ENCODE measurements at regions not wholly inside any gene's neighbourhood (a gene's known extent, or its start where the extent isn't known, plus 50 kb on each side); places are given as distances from the start of the nearest gene placed in this dataset.

DNA sequence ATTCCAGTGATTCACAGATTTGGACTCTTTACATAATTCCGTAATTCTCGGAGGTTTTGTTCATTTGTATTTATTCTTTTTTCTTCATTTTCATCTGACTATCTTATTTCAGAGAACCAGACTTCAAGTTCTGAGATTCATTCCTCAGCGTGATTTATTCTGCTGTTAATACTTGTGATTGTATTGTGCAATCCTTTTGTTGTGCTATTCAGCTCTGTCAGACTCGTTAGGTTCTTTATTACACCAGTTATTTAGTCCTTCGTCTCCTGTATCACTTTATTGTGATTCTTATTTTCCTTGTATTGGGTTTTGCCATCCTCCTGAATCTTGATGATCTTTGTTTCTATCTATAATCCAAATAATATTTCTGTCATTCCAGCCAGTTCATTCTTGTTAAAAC lies 529.3 kb upstream of the LRRTM4 start:
- H3K4me1 ChIP-seq (ENCODE audit: insufficient read depth, low read length): no peaks in the 10 kb centered on the region
- H2AFZ ChIP-seq (ENCODE audit: low read length): no peak overlapping the region
- no peak for DNase-seq (ENCODE audit: insufficient read length, low spot score, missing footprints)
- H3K9me3 ChIP-seq (ENCODE audit: low read depth, low read length): no peaks in the 10 kb centered on the region
- no peak overlapping the region for H3K4me2 ChIP-seq (ENCODE audit: insufficient read depth, low read length)
- H3K27me3 ChIP-seq (ENCODE audit: insufficient read depth, low read length): no peaks in the 10 kb centered on the region
- H3K27ac ChIP-seq (ENCODE audit: low read depth, low read length): no peak overlapping the region
- TF ChIP-seq CTCF (IDR thresholded peaks at IDR 0.05; ENCODE audit: extremely low read depth, low read depth, low read length): no peak
- no peaks in the 10 kb centered on the region for H4K20me1 ChIP-seq (ENCODE audit: insufficient read depth, low read length)
- no peaks in the 10 kb centered on the region for H3K79me2 ChIP-seq (ENCODE audit: insufficient read depth, low read length)
- H3K36me3 ChIP-seq (ENCODE audit: insufficient read depth, low read length): no peaks in the 10 kb centered on the region
- no peak overlapping the region for H3K4me3 ChIP-seq (ENCODE audit: insufficient read depth, low read length)

DNA sequence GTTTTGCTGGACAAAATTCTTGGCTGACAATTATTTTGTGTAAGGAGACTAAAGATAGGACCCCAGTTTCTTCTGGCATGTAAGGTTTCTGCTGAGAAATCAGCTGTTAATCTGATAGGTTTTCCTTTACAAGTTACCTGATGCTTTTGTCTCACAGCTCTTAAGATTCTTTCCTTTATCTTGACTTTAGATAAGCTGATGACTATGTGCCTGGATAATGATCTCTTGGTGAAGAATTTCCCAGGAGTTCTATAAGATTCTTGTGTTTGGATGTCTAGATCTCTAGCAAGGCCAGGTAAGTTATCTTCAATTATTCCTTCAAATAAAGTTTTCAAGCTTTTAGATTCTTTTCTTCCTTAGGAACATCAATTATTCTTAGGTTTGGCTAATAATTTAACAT lies 534.8 kb upstream of the LRRTM4 start:
- no peak for TF ChIP-seq CTCF (IDR thresholded peaks at IDR 0.05; ENCODE audit: extremely low read depth, low read depth, low read length)
- no peaks in the 10 kb centered on the region for H3K4me1 ChIP-seq (ENCODE audit: insufficient read depth, low read length)
- no peaks in the 10 kb centered on the region for H4K20me1 ChIP-seq (ENCODE audit: insufficient read depth, low read length)
- no peaks in the 10 kb centered on the region for H3K36me3 ChIP-seq (ENCODE audit: insufficient read depth, low read length)
- peaks cover 5% of the 10 kb centered on the region for H3K9me3 ChIP-seq (ENCODE audit: low read depth, low read length)
- H3K79me2 ChIP-seq (ENCODE audit: insufficient read depth, low read length): no peaks in the 10 kb centered on the region
- H3K4me2 ChIP-seq (ENCODE audit: insufficient read depth, low read length): no peak overlapping the region
- H3K27me3 ChIP-seq (ENCODE audit: insufficient read depth, low read length): no peaks in the 10 kb centered on the region
- no peak overlapping the region for H3K27ac ChIP-seq (ENCODE audit: low read depth, low read length)
- no peak overlapping the region for H3K4me3 ChIP-seq (ENCODE audit: insufficient read depth, low read length)
- H2AFZ ChIP-seq (ENCODE audit: low read length): no peak overlapping the region
- DNase-seq (ENCODE audit: insufficient read length, low spot score, missing footprints): no peak

GRCh38 chr2:78061301-78061700 lies 539.1 kb upstream of the LRRTM4 start:
- H3K4me1 ChIP-seq (ENCODE audit: insufficient read depth, low read length): no peaks in the 10 kb centered on the region
- no peak overlapping the region for H3K27ac ChIP-seq (ENCODE audit: low read depth, low read length)
- no peak for TF ChIP-seq CTCF (IDR thresholded peaks at IDR 0.05; ENCODE audit: extremely low read depth, low read depth, low read length)
- H2AFZ ChIP-seq (ENCODE audit: low read length): no peak overlapping the region
- H3K9me3 ChIP-seq (ENCODE audit: low read depth, low read length): peaks cover 5% of the 10 kb centered on the region
- no peaks in the 10 kb centered on the region for H3K36me3 ChIP-seq (ENCODE audit: insufficient read depth, low read length)
- no peaks in the 10 kb centered on the region for H4K20me1 ChIP-seq (ENCODE audit: insufficient read depth, low read length)
- H3K27me3 ChIP-seq (ENCODE audit: insufficient read depth, low read length): no peaks in the 10 kb centered on the region
- H3K4me3 ChIP-seq (ENCODE audit: insufficient read depth, low read length): no peak overlapping the region
- DNase-seq (ENCODE audit: insufficient read length, low spot score, missing footprints): no peak
- H3K79me2 ChIP-seq (ENCODE audit: insufficient read depth, low read length): no peaks in the 10 kb centered on the region
- H3K4me2 ChIP-seq (ENCODE audit: insufficient read depth, low read length): no peak overlapping the region

DNA sequence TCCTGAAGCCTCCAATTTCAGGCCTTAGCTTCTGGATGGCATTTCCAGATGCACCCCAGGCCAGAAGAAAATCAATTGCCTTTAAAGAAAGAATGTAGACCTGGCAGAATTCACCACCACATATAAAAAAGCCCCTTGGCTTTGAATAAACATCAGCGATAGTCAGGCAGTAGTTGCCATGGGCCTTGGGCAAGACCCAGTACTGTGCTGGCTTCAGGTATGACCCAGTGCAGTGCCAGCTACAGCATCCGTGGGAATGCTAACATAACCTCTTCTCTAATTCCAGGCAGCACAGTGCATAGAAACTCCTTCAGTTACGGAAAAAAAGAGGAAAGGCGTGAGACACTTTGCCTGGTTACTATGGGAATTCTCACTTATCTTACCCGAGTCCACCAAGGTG lies 539.6 kb upstream of the LRRTM4 start:
- Histone ChIP-seq H4K20me1 (ENCODE audit: insufficient read depth, low read length) (no peaks in the 10 kb centered on the region), H3K36me3 (ENCODE audit: insufficient read depth, low read length) (no peaks in the 10 kb centered on the region), H3K9me3 (ENCODE audit: low read depth, low read length) (peaks cover 5% of the 10 kb centered on the region), H3K4me2 (ENCODE audit: insufficient read depth, low read length) (no peak overlapping the region), H3K4me3 (ENCODE audit: insufficient read depth, low read length) (no peak overlapping the region), H3K27ac (ENCODE audit: low read depth, low read length) (no peak overlapping the region), H3K4me1 (ENCODE audit: insufficient read depth, low read length) (no peaks in the 10 kb centered on the region), H3K79me2 (ENCODE audit: insufficient read depth, low read length) (no peaks in the 10 kb centered on the region), H3K27me3 (ENCODE audit: insufficient read depth, low read length) (no peaks in the 10 kb centered on the region), H2AFZ (ENCODE audit: low read length) (no peak overlapping the region)
- TF ChIP-seq CTCF (IDR thresholded peaks at IDR 0.05; ENCODE audit: extremely low read depth, low read depth, low read length): no peak
- no peak for DNase-seq (ENCODE audit: insufficient read length, low spot score, missing footprints)
